Bone marrow (tissue), 2 donors: ENCODE measurements at regions not wholly inside any gene's neighbourhood (a gene's known extent, or its start where the extent isn't known, plus 50 kb on each side); places are given as distances from the start of the nearest gene placed in this dataset.
A peak's percentile ranks its signal among the peaks of the same experiment; 100 is the strongest.
"Not testable (repeated sequence)": the region's sequence is repeated elsewhere in the genome, so short reads cannot be mapped to it uniquely, and the experiment has no call there.

ENCODE experiments used
- DNase-seq, 2 donors: peaks; one replicate each; lab custom pipeline; 2025; lab: John Stamatoyannopoulos, UW

- no peak for DNase-seq
Observed at GRCh38 chr3:139201446-139202225, 142.2 kb upstream of the MRPS22 start.

DNA sequence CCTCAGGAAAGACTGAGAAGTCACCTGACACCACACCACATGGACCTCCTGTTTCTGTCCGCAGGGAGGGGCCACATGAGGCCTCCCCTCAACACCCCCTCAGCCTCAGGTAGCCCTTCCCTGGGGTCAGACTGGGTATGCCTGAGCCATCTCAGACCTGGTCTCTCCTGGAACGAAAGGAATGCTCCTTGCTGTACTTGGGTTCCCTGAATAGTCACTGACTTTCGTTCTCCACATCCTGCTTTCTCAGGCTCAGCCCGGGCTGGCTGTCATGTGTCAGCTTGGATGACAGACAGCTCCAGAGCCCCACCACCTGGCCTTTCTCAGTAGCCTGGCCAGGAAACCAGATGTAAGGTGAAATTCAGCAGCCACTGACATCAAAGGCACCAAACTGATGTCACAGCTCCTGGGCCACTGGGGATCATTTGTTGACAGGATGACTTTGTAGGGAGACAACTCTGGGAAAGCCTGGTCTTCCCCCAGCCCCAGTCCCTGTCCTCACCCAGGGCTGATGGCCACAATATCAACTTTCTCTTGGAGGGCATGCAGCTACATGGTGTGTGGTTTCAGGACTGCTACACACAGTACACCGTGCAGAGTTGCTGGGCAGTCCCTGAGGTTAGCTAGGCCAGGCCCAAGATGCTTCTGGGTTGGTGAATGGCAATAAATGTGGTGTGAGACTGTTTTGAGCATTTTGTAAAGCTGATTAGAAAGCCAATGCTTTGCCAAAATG lies 141.4 kb upstream of the MRPS22 start:
- DNase-seq, result no peak

- no peak for DNase-seq
Observed at GRCh38 chr3:139202959-139203349, 140.9 kb upstream of the MRPS22 start.

GRCh38 chr3:139203752-139204151 lies 140.1 kb upstream of the MRPS22 start:
- no peak for DNase-seq

GRCh38 chr3:139204728-139205127 lies 139.1 kb upstream of the MRPS22 start:
- DNase-seq, result no peak

DNA sequence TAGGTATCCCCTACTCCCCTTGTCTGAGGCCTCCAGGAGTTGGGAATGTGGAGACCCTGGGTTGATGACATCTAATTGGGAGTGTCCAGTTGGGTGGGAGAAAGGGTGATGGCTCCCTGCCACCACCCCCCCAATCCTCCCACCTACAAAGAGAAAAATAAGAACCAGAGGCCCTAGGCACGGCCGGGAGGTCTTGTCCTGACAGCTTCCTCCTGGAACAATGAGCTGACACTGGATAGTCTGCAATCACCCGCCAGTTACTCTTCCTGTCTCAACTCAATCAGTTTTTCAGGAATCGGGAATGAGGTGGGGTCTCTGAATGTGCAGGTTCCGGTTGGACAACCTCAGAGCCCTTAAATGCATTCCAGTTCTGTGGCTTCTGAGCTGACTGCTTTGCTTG lies 129.9 kb upstream of the MRPS22 start:
- DNase-seq, result no peak

DNA sequence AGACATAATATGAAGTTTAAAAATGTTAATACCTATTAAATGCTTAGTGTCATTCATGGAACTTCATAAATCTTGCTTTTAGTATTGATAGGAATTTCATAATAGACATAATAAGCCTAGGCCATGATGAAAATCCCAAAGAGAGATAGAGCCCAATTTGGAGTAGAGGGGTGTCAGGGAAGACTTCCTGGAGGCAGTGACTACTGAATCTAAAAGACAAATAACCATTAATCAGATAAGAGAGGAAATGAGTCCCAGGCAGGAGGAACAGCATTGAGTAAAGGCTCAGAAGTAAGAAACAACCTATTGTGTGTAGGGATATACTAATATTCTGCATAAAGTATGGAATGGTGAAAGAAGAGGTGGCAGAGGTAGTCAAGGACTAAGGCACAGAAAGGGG lies 126.9 kb upstream of the MRPS22 start:
- no peak for DNase-seq

DNA sequence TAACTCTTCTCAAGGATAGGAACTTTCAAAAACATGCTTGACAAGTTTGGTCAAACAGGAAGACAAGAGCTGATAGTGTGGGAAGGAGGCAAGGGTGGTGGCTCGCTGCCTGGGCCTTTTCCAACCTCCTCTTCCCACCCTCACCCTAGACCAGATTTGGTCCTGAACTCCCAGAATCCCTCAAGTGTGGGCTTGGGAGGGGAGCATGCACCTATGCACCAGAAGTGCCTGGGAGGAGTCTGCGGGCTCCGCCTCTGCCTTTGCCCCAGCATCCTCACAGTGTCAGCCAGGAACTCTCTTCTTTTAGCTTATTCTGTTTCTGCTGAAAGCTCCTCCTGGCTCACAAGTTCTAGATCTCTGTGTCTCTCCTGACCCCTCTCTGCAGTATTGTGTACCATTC lies 126.2 kb upstream of the MRPS22 start:
- no peak for DNase-seq

DNA sequence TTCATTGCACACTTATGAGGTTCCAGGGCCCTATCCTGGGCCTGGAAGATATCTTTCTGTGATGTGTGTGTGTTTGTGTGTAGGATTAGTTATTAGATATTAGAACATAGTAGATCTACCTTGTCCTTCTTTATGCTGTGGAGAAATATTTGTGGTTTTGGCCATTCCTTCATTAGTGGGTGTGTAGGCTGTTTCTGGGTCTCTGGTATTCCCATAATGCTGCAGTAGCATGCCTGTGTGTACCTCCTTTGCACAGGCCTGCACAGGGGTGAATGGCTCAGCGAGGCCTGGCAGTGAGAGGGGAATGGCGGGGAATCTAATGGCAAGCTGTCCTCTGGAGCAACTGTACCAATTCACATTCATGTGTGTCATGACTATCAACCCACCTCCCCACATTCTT lies 125.8 kb upstream of the MRPS22 start:
- DNase-seq, result no peak

DNA sequence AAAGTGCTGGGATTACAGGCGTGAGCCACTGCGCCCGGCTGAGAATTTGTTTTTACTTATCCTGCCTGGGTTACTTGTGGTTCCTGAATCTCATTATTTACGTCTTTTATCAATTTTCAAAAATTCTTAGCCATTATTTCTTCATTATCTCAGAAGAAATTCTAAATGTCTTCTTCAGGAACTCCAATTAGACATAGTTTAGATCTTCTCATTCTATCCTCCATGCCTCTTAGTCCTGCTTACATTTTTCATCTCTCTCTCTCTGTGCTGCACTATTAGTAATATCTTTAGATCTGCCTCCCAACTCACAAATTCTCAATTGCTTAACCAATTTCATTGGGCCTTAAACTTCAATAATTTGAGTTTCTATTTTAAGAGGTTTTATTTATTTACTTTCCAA lies 124.4 kb upstream of the MRPS22 start:
- no peak for DNase-seq

DNA sequence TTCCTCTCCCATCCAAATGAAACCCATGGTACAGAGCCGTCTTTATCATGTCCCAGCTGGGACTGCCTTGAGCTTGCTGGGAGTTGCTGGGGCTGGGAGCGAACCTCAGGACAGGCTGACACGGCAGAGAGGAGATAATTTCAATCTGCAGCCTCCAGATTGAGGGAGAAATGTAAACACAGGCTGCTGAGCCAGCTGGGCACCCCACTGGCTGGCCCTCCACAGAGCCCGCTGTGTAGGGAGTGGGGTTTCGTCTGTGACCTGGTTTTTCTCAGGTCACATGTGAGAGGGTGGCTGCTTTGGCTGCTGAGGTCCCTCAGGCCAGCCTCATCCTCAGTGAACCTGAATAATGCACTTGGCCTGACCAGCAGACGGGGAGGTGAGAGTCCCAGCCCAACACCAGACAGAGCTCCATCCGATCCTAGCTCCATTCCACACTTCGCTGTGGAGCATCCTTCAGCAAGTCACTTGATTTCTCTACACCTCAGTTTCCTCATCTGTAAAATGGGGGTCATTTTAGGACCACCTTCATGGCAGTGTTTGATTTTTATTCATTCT lies 121.6 kb upstream of the MRPS22 start:
- DNase-seq, result no peak

DNA sequence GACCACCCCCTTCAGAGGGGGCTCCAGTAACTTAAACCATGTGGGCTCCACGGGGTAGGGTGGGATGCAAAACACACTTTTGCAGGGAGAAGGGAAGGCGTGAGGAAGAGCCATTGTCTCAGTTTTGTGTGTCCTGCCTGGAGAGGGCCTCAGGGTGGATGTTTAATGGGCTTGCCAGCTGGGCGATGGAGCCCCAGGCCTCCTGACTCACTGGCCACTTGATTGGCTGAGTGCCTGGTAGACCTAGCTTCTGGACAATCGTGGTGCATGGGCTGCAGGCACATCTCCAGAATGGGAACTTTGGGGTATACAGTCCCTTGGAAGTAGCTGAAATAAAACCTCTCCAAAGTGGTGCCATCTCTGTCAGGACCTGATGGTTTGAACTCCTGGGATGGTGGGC lies 118.3 kb upstream of the MRPS22 start:
- DNase-seq, result no peak

- DNase-seq, result no peak
Observed at GRCh38 chr3:139226731-139227130, 117.1 kb upstream of the MRPS22 start.

DNA sequence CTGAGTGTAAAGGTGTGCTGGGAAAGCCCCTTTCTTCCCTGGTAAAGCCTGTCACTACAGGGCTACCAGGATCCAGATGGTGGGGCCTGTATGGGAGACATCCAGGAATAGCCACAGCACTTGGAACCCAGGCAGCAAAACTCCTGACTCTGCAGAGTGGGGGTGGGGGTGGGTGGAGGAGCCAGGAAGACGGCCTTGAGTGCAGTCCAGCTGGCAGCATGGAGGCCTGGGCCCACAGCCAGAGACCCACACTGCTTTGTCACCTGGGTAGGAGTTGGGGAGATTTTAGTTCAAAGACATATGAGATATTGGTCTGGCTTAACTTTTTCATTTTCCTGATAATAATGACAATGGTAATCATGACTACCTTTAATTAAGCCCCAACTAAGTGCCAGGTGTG lies 116.7 kb upstream of the MRPS22 start:
- no peak for DNase-seq

DNA sequence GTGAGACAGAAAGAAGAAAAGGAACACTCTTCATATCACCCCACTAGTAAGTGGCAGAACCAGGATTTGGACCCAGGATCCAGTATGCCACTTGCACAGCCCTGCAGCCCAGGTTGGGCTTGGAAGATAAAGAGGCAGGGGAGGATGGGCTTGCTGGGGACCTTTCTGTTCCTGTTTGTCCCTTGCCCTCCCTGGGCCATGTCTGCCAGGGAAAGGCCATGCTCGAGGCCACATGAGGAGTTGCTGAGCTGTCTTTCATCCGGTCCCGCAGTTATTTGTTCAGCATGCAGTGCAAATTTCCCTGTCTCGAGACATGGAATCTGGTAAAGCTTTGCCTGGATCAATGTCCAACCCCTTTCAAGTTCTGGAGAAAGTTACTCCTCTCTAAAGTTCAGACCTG lies 116.0 kb upstream of the MRPS22 start:
- no peak for DNase-seq

GRCh38 chr3:139230391-139230790 lies 113.4 kb upstream of the MRPS22 start:
- no peak for DNase-seq

- peak in 1 of 2 donors; percentile 3 for DNase-seq
Observed at GRCh38 chr3:139231555-139232281, 112.1 kb upstream of the MRPS22 start.

GRCh38 chr3:139232341-139232740 lies 111.5 kb upstream of the MRPS22 start:
- DNase-seq, result not testable (repeated sequence)

- no peak for DNase-seq
Observed at GRCh38 chr3:139234491-139234890, 109.3 kb upstream of the MRPS22 start.

- DNase-seq, result no peak
Observed at GRCh38 chr3:139235192-139235591, 108.6 kb upstream of the MRPS22 start.

DNA sequence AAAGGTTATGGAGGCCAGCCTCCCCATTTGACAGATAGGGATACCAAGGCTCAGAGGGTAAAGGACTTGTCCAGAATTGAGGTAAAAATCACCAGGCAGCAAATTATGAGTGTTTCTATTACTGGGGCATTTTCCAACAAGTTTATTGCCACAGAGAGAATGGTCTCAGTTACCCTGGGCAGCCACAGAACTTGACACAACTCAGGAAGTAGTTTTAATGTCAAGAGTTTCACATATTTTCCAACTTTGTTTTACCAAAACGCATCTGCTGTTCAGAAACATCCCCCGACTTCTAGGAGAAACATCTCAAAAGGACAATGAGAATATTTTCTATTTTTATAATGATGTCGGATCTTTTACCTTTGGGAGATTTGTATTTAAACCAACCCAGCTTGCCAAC lies 107.5 kb upstream of the MRPS22 start:
- DNase-seq, result no peak

DNA sequence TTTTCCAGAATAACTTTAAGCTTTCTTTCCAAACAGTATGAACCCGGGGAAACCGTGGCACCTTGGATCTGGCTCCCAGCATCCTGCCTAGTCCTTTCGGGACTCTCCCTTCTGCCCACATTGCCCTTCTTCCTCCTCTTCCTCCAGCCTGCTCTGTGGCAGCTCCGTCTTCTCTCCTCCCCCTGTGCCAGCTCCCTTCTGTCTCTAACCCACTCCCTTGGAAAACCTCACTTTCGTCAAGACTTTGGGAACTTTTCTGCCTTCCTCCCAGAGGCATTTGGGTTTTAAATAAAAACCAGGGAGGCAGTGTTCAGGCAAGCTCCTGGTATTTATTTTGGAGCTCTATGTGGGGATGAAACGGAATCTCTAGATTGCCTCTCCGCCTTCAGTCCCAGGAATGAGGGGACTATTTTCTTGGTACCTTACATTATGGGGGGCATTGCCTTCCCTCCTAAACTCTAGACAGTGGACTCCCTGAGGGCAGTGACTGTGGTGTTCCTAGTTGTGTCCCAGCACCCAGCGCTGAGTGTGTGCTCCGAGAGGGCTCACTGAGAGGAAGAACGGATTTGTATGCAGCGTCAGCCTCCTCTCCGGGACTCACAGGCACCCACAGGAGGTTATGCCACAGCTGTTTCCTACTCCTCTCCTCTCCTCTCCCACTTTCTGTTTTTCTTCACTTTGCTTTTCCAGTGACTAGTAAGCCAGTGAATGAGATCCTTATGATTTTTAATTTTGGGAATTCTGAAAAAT lies 105.4 kb upstream of the MRPS22 start:
- no peak for DNase-seq
